IMR-90 (cell line): ENCODE measurements at regions not wholly inside any gene's neighbourhood (a gene's known extent, or its start where the extent isn't known, plus 50 kb on each side); places are given as distances from the start of the nearest gene placed in this dataset.

Experiments
- ATAC-seq: fragments of 200-7000 bp; cut with Tn5 transposase; 2 replicates; pipeline ENCODE4 v1.9.1; 2020; ENCODE audit warnings: low read depth, mild to moderate bottlenecking, moderate library complexity
- BruUV-seq: library from RNA; stranded (reverse); fragments of 400-500 nt; replicated peaks from 2 replicates; lab custom pipeline; 2021; lab: Mats Ljungman, UMichigan
- CTCF ChIA-PET: fragments of 300-600 bp; formaldehyde crosslinking; extraction: SDS; loops from one replicate; lab custom pipeline; 2021; ENCODE audit warnings: antibody characterized with exemption; lab: Yijun Ruan, JAX
- POLR2A ChIA-PET: fragments of 300-600 bp; sonication (Branson Sonifier 250); formaldehyde crosslinking; loops from one replicate; lab custom pipeline; 2022; ENCODE audit warnings: antibody characterized with exemption; ENCODE audit not compliant: unreplicated experiment; lab: Charles Lee
- DNase-seq: peaks from one replicate; pipeline ENCODE4 v3.0.0; 2013
- H2AFZ ChIP-seq: replicated peaks from 2 replicates; pipeline ENCODE3; 2013; ENCODE audit warnings: low read length, mild to moderate bottlenecking; ENCODE audit not compliant: poor library complexity
- H2AK5ac ChIP-seq: 2 replicates; pipeline ENCODE4 v1.6.1; 2013; ENCODE audit warnings: low read depth, low read length, inconsistent platforms
- H2AK9ac ChIP-seq: replicated peaks from 2 replicates; pipeline ENCODE3; 2013; ENCODE audit warnings: mild to moderate bottlenecking, low read depth, low read length, moderate library complexity; ENCODE audit not compliant: poor library complexity
- H2BK120ac ChIP-seq: 2 replicates; pipeline ENCODE4 v1.6.1; 2013; ENCODE audit warnings: low read depth, low read length, inconsistent platforms
- H2BK15ac ChIP-seq: 3 replicates; pipeline ENCODE4 v1.6.1; 2013; ENCODE audit warnings: low read depth, low read length, inconsistent platforms
- H2BK20ac ChIP-seq: 2 replicates; pipeline ENCODE4 v1.6.1; 2013; ENCODE audit warnings: low read depth, mild to moderate bottlenecking, inconsistent platforms, low read length, moderate library complexity
- H2BK5ac ChIP-seq: 2 replicates; pipeline ENCODE4 v1.6.1; 2013; ENCODE audit warnings: mild to moderate bottlenecking, low read depth, low read length, inconsistent platforms; ENCODE audit not compliant: poor library complexity, severe bottlenecking
- H3K14ac ChIP-seq: replicated peaks from 2 replicates; pipeline ENCODE4 v1.6.1; 2013; ENCODE audit warnings: low read depth, low read length, inconsistent platforms
- H3K18ac ChIP-seq: 2 replicates; pipeline ENCODE4 v1.6.1; 2013; ENCODE audit warnings: low read depth, low read length, control low read depth
- H3K23ac ChIP-seq: 2 replicates; pipeline ENCODE4 v1.6.1; 2013; ENCODE audit warnings: low read depth, low read length, inconsistent platforms
- H3K27ac ChIP-seq: 2 replicates; pipeline ENCODE4 v1.5.1; 2013; ENCODE audit warnings: mild to moderate bottlenecking, control low read depth, low read length; ENCODE audit not compliant: insufficient read depth
- H3K27me3 ChIP-seq: 2 replicates; pipeline ENCODE4 v1.6.1; 2013; ENCODE audit warnings: low read length; ENCODE audit not compliant: control insufficient read depth, insufficient read depth
- H3K36me3 ChIP-seq: 2 replicates; pipeline ENCODE4 v1.6.1; 2013; ENCODE audit warnings: low read length, mixed read lengths; ENCODE audit not compliant: control insufficient read depth, insufficient read depth
- H3K4ac ChIP-seq: 2 replicates; pipeline ENCODE4 v1.6.1; 2013; ENCODE audit warnings: low read depth, low read length, inconsistent platforms
- H3K4me1 ChIP-seq: 2 replicates; pipeline ENCODE4 v1.6.1; 2013; ENCODE audit warnings: low read length, mixed read lengths; ENCODE audit not compliant: control insufficient read depth, insufficient read depth
- H3K4me2 ChIP-seq: 2 replicates; pipeline ENCODE4 v1.6.1; 2013; ENCODE audit warnings: low read depth, mild to moderate bottlenecking, control low read depth, low read length, moderate library complexity
- H3K4me3 ChIP-seq: 2 replicates; pipeline ENCODE4 v1.5.1; 2013; ENCODE audit warnings: low read depth, mild to moderate bottlenecking, control low read depth, low read length, moderate library complexity; ENCODE audit not compliant: insufficient read depth
- H3K56ac ChIP-seq: 2 replicates; pipeline ENCODE4 v1.6.1; 2013; ENCODE audit warnings: low read length, inconsistent platforms; ENCODE audit not compliant: insufficient read depth; ENCODE audit errors: extremely low read depth
- H3K79me1 ChIP-seq, 2 experiments: 2 replicates each; pipeline ENCODE4 v1.6.1; 2013; ENCODE audit warnings: low read length in 2 of 2, inconsistent platforms in 1 of 2, low read depth in 1 of 2
- H3K9ac ChIP-seq: 2 replicates; pipeline ENCODE4 v1.6.1; 2013; ENCODE audit warnings: low read depth, low read length, control low read depth
- H3K9me1 ChIP-seq: 2 replicates; pipeline ENCODE4 v1.6.1; 2013; ENCODE audit warnings: low read length, inconsistent platforms; ENCODE audit not compliant: insufficient read depth
- H3K9me3 ChIP-seq: 2 replicates; pipeline ENCODE4 v1.6.1; 2013; ENCODE audit warnings: low read length; ENCODE audit not compliant: control insufficient read depth, insufficient read depth
- H4K20me1 ChIP-seq: 2 replicates; pipeline ENCODE4 v1.6.1; 2013; ENCODE audit warnings: low read length, inconsistent platforms; ENCODE audit not compliant: insufficient read depth
- H4K5ac ChIP-seq: 2 replicates; pipeline ENCODE4 v1.6.1; 2013; ENCODE audit warnings: mild to moderate bottlenecking, low read depth, low read length, control low read depth
- H4K8ac ChIP-seq, 2 experiments: 2 replicates each; pipeline ENCODE4 v1.6.1; 2013; ENCODE audit warnings: low read depth in 2 of 2, low read length in 2 of 2, control low read depth in 1 of 2, inconsistent platforms in 1 of 2
- H4K91ac ChIP-seq: 2 replicates; pipeline ENCODE4 v1.6.1; 2013; ENCODE audit warnings: low read depth, low read length, inconsistent platforms; ENCODE audit not compliant: insufficient read depth
- CEBPB ChIP-seq: IDR thresholded peaks from 2 replicates; pipeline ENCODE4 v1.6.1; 2012; ENCODE audit warnings: low read depth, low read length, improper control_type of control experiment
- CHD1 ChIP-seq: IDR thresholded peaks from 2 replicates; pipeline ENCODE4 v1.6.1; 2012; ENCODE audit warnings: low read depth, low read length, improper control_type of control experiment
- CTCF ChIP-seq: conservative IDR thresholded peaks from 2 replicates; pipeline ENCODE4 v1.5.1; 2012; ENCODE audit warnings: mild to moderate bottlenecking, low read depth, low read length, improper control_type of control experiment
- FOS ChIP-seq: fragments of 150-350 bp; IDR thresholded peaks from 2 replicates; pipeline ENCODE4 v1.6.1; 2016; ENCODE audit warnings: low read depth, low read length
- MAFK ChIP-seq: IDR thresholded peaks from 2 replicates; pipeline ENCODE4 v1.6.1; 2012; ENCODE audit warnings: low read depth, low read length, improper control_type of control experiment
- MAZ ChIP-seq: IDR thresholded peaks from 2 replicates; pipeline ENCODE4 v1.6.1; 2012; ENCODE audit warnings: low read depth, mild to moderate bottlenecking, low read length, improper control_type of control experiment, moderate library complexity, borderline replicate concordance
- MXI1 ChIP-seq: IDR thresholded peaks from 2 replicates; pipeline ENCODE4 v1.6.1; 2012; ENCODE audit warnings: low read depth, mild to moderate bottlenecking, low read length, moderate library complexity, borderline replicate concordance
- POLR2A ChIP-seq: IDR thresholded peaks from 2 replicates; pipeline ENCODE4 v1.6.1; 2012; ENCODE audit warnings: mild to moderate bottlenecking, low read depth, low read length
- RAD21 ChIP-seq: IDR thresholded peaks from 2 replicates; pipeline ENCODE4 v1.6.1; 2012; ENCODE audit warnings: low read length, improper control_type of control experiment
- RFX5 ChIP-seq: IDR thresholded peaks from 2 replicates; pipeline ENCODE4 v1.8.0; 2012; ENCODE audit warnings: low read depth, mild to moderate bottlenecking, low read length, moderate library complexity
- SMC3 ChIP-seq: fragments of 150-350 bp; IDR thresholded peaks from 2 replicates; pipeline ENCODE4 v1.6.1; 2016; ENCODE audit warnings: low read depth, mild to moderate bottlenecking, antibody characterized with exemption, low read length, moderate library complexity
- WGBS, 2 experiments: methylation state at CpG; one replicate each; pipeline versions ENCODE4 v1.1.5 to v1.1.7; 2013; ENCODE audit warnings: missing lambda C conversion rate in 2 of 2; ENCODE audit not compliant: insufficient read length in 1 of 2; ENCODE audit errors: extremely low coverage in 2 of 2; 5-methylcytosine and 5-hydroxymethylcytosine counted together
- dilution Hi-C: fragments of 300-500 bp; cut with HindIII; formaldehyde crosslinking; loops from one replicate; pipeline ENCODE4 v1.14.3; 2018; ENCODE audit warnings: low sequenced_read_pairs; ENCODE audit not compliant: unreplicated experiment
- in situ Hi-C: fragments of 300-500 bp; cut with MboI; formaldehyde crosslinking; loops from 3 replicates; pipeline ENCODE4 v1.14.3; 2019; ENCODE audit warnings: low sequenced_read_pairs, inconsistent platforms, mixed read lengths
- intact Hi-C: fragments of 100-400 bp; cut with micrococcal nuclease; formaldehyde crosslinking; loops from 2 replicates; pipeline ENCODE4 v1.10.0; 2022

GRCh38 chr2:234771980-234772732 is 179.7 kb upstream of the SH3BP4 start:
- no peak overlapping the region for H4K8ac ChIP-seq
- H3K18ac ChIP-seq = peak overlapping the region; percentile 30; the same call in 1 of the 2 replicates
- H2BK5ac ChIP-seq = no peak overlapping the region
- no peak overlapping the region for H3K23ac ChIP-seq
- no peak overlapping the region for H3K4me3 ChIP-seq
- H3K36me3 ChIP-seq = no peaks in the 10 kb centered on the region
- no peaks in the 10 kb centered on the region for H3K27me3 ChIP-seq
- TF ChIP-seq MAZ (no peak), CHD1 (no peak), FOS (no peak), RFX5 (no peak), MAFK (no peak), SMC3 (no peak), CTCF (no peak), RAD21 (no peak), POLR2A (no peak), MXI1 (no peak), CEBPB (no peak)
- peak overlapping the region; percentile 16; the same call in 1 of the 2 replicates for H2BK20ac ChIP-seq
- H2AK9ac ChIP-seq = no peak overlapping the region
- intact Hi-C loops (loop anchor here (5.0 kb wide), 1 partner anchor 100 kb away; no protein-coding TSS in a partner anchor), dilution Hi-C loops (no loop called here), in situ Hi-C loops (no loop called here)
- peak overlapping the region; percentile 13 for H2BK120ac ChIP-seq
- peaks cover 7% of the 10 kb centered on the region for H3K9me1 ChIP-seq
- no peak overlapping the region for H3K27ac ChIP-seq
- ChIA-PET CTCF (no interaction called here), POLR2A (no interaction called here)
- no peak overlapping the region for H3K4me2 ChIP-seq
- H4K91ac ChIP-seq = peak overlapping the region; percentile 29; the same call in 1 of the 2 replicates
- peak overlapping the region; percentile 0; the same call in 1 of the 2 replicates for H3K4ac ChIP-seq
- peaks cover 30% of the 10 kb centered on the region for H3K4me1 ChIP-seq
- H4K5ac ChIP-seq = peak overlapping the region; percentile 10; the same call in 1 of the 2 replicates
- peak overlapping the region; percentile 6; the same call in 2 of the 3 replicates for H2BK15ac ChIP-seq
- H3K79me1 ChIP-seq = no peaks in the 10 kb centered on the region
- no peak overlapping the region for H3K9ac ChIP-seq
- H4K20me1 ChIP-seq = no peaks in the 10 kb centered on the region
- BruUV-seq = no TSS peak
- H3K56ac ChIP-seq = no peak overlapping the region
- DNase-seq (peak; percentile 27), ATAC-seq (peak; percentile 30; the same call in 1 of the 2 replicates)
- no peak overlapping the region for H2AFZ ChIP-seq
- H3K9me3 ChIP-seq = no peaks in the 10 kb centered on the region
- no peak overlapping the region for H3K14ac ChIP-seq
- peak overlapping the region; percentile 11; the same call in 1 of the 2 replicates for H2AK5ac ChIP-seq
- WGBS, 2 experiments = no CpG with 5 or more reads among the region's 11 CpGs
